Stimulated activated CD4-positive, alpha-beta T cell treated with anti-CD3 and anti-CD28 coated beads, Interleukin-2, amount 100 ng/mL, for 48 hours (primary cell): ENCODE measurements at regions not wholly inside any gene's neighbourhood (a gene's known extent, or its start where the extent isn't known, plus 50 kb on each side); places are given as distances from the start of the nearest gene placed in this dataset.

ENCODE experiments used
- DNase-seq, 2 donors: peaks; one replicate each; pipeline ENCODE4 v3.0.0-alpha.2; 2020

GRCh38 chr5:74421377-74421776, 219.2 kb downstream of the ENC1 start:
- no peak for DNase-seq

- no peak for DNase-seq
Observed at GRCh38 chr5:74420947-74421346, 219.6 kb downstream of the ENC1 start.

- no peak for DNase-seq
Observed at GRCh38 chr5:74420220-74420619, 220.3 kb downstream of the ENC1 start.

- DNase-seq = no peak
Observed at GRCh38 chr5:74419468-74419867, 221.1 kb downstream of the ENC1 start.

- no peak for DNase-seq
Observed at GRCh38 chr5:74418709-74419108, 221.8 kb downstream of the ENC1 start.

- no peak for DNase-seq
Observed at GRCh38 chr5:74418261-74418660, 222.3 kb downstream of the ENC1 start.

- no peak for DNase-seq
Observed at GRCh38 chr5:74415695-74416102, 224.8 kb downstream of the ENC1 start.

GRCh38 chr5:74414228-74414627, 226.3 kb downstream of the ENC1 start:
- DNase-seq = no peak

- no peak for DNase-seq
Observed at GRCh38 chr5:74413403-74414048, 227.0 kb downstream of the ENC1 start.

GRCh38 chr5:74412066-74412465, 228.5 kb downstream of the ENC1 start:
- DNase-seq = no peak

GRCh38 chr5:74409712-74410111, 230.8 kb downstream of the ENC1 start:
- no peak for DNase-seq

- no peak for DNase-seq
Observed at GRCh38 chr5:74409166-74409706, 231.3 kb downstream of the ENC1 start.

- no peak for DNase-seq
Observed at GRCh38 chr5:74408150-74409043, 232.1 kb downstream of the ENC1 start.

GRCh38 chr5:74407701-74408100, 232.8 kb downstream of the ENC1 start:
- no peak for DNase-seq

GRCh38 chr5:74406844-74407243, 233.7 kb downstream of the ENC1 start:
- DNase-seq = no peak

GRCh38 chr5:74405593-74405992, 234.9 kb downstream of the ENC1 start:
- no peak for DNase-seq

- DNase-seq = no peak
Observed at GRCh38 chr5:74404574-74405508, 235.7 kb downstream of the ENC1 start.

- DNase-seq = no peak
Observed at GRCh38 chr5:74403771-74404170, 236.8 kb downstream of the ENC1 start.

GRCh38 chr5:74402553-74402952, 238.0 kb downstream of the ENC1 start:
- no peak for DNase-seq

GRCh38 chr5:74401946-74402320, 238.6 kb downstream of the ENC1 start:
- DNase-seq = no peak

GRCh38 chr5:74401281-74401945, 239.1 kb downstream of the ENC1 start:
- DNase-seq = no peak

- no peak for DNase-seq
Observed at GRCh38 chr5:74400067-74400466, 240.5 kb downstream of the ENC1 start.
